OCI-LY3 (cell line): ENCODE measurements at regions not wholly inside any gene's neighbourhood (a gene's known extent, or its start where the extent isn't known, plus 50 kb on each side); places are given as distances from the start of the nearest gene placed in this dataset.

ENCODE experiments used
- EZH2phosphoT487 ChIP-seq: fragments of 200-600 bp; shearing (Covaris generic); IDR thresholded peaks from 2 replicates; pipeline ENCODE4 v1.6.1; 2018; ENCODE audit warnings: antibody characterized with exemption, mixed run types, low read depth
- TF ChIP-seq, protein P1 (sequence below): fragments of 200-600, 300-600 bp; sonication (generic); IDR thresholded peaks from 2 replicates; pipeline ENCODE4 v1.5.1; 2014; ENCODE audit warnings: antibody characterized with exemption, low read length, low read depth

GRCh38 chr17:62135742-62136141 is 70.7 kb upstream of the MED13 start:
- TF ChIP-seq EZH2phosphoT487 = no peak
- TF ChIP-seq, protein P1, sequence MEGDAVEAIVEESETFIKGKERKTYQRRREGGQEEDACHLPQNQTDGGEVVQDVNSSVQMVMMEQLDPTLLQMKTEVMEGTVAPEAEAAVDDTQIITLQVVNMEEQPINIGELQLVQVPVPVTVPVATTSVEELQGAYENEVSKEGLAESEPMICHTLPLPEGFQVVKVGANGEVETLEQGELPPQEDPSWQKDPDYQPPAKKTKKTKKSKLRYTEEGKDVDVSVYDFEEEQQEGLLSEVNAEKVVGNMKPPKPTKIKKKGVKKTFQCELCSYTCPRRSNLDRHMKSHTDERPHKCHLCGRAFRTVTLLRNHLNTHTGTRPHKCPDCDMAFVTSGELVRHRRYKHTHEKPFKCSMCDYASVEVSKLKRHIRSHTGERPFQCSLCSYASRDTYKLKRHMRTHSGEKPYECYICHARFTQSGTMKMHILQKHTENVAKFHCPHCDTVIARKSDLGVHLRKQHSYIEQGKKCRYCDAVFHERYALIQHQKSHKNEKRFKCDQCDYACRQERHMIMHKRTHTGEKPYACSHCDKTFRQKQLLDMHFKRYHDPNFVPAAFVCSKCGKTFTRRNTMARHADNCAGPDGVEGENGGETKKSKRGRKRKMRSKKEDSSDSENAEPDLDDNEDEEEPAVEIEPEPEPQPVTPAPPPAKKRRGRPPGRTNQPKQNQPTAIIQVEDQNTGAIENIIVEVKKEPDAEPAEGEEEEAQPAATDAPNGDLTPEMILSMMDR = no peak
